AG20443 (cell line): ENCODE measurements at regions not wholly inside any gene's neighbourhood (a gene's known extent, or its start where the extent isn't known, plus 50 kb on each side); places are given as distances from the start of the nearest gene placed in this dataset.

Experiments used
- DNase-seq: peaks from one replicate; pipeline ENCODE4 v3.0.0; 2012; ENCODE audit warnings: low spot score, mixed read lengths

DNA sequence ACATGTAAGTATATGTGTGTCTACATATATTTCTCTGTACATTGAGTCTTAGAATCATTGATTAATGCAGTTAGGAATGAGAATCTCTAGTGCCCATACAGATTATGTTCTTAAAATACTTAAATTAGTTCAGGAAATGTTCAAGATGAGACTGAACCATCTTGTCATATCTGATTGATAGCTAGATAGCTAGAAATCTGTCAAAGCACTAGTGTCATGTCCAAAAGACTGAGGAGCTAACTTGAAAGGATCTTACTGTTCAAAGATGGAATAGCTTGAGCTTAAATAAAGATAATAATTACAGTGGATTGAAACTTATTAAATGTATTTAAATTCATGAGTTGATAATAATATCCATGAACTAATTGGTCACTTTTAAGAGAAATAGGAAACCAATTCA is 191.7 kb upstream of the TCF21 start:
- no peak for DNase-seq

GRCh38 chr6:133697666-133698065 is 191.2 kb upstream of the TCF21 start:
- peak; percentile 16 for DNase-seq

- DNase-seq, result no peak
These were observed 190.6 kb upstream of the TCF21 start for GRCh38 chr6:133698272-133698671.

DNA sequence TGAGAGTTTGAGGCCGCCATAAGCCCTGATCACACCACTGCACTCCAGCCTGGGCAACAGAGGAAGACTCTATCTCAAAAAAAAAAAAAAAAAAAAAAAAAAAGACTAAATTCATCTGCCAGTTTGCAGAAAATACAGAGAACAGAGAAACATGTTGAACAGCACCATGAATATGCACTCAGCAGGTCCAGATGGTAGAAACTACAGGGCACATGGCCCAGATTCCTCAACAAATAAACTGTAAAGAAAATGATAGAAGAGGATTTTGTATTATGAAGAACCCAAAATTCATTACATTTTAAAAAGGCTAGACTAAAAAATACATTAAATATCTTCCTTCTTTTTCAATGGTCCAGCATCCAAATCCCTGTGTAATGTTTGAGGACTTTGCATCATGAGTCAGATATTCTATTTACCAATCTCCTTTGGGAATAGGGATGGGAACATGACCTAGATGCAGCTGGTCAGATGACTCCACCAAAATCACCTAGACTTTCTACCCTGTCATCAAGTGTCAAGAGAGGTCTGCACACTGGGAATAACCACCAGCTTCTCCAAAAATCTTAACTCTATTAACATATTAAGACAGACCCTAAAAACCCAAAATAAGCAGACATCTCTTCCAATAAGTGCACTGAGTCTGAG is 189.1 kb upstream of the TCF21 start:
- DNase-seq, result no peak

DNA sequence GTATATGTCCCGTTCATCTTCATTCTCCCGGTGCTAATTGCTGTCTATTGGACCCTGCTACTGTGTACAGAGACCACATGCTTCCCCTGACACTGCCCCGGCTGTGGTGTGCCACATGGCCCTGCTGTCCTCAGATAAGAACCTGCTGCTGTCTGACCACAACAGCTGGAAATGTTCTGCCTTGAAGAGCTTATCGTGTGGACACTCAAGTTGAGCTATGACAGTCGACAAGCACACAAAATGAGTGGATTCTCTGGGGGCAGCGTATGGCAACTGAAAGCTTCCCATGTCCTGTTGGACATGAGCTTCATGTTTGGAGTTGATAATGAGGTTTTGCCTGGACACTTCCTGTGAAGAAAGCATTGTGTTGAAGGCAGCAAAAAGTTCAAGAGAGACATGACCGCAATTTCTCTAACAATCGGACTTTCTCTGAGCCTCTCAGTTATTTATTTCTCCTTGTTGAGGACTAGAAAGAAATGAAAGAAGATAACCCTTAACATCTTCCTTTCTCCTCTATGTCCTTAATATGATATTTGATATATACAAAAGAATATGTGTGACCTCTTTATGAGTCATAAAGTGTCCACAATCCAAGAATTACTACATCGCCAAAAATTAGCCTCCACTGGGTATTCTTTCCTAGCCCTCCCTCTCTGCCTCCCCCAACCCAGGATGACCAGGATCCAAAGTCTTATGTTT is 187.1 kb upstream of the TCF21 start:
- no peak for DNase-seq

DNA sequence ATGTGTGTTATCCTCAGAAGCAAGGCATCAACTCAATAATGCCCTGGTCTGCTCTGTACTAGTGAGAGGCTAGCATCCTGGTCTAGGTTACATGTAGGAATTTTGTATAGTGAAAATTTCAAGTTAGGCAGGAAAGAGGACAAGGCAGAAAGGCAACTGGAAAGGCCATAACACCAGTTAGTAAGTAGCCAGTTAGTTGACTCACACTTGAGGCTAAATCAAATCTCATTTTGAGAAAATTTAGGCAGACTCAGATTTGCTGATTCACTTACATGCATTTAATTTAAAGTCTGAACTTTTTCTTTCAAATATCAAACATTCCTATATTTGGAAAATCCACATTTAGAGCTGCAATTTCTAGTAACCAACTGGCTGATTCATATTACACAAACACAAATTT is 184.5 kb upstream of the TCF21 start:
- peak; percentile 18 for DNase-seq

- DNase-seq, result peak; percentile 54
These were observed 183.8 kb upstream of the TCF21 start for GRCh38 chr6:133705066-133705465.

GRCh38 chr6:133705731-133706130 is 183.2 kb upstream of the TCF21 start:
- no peak for DNase-seq

DNA sequence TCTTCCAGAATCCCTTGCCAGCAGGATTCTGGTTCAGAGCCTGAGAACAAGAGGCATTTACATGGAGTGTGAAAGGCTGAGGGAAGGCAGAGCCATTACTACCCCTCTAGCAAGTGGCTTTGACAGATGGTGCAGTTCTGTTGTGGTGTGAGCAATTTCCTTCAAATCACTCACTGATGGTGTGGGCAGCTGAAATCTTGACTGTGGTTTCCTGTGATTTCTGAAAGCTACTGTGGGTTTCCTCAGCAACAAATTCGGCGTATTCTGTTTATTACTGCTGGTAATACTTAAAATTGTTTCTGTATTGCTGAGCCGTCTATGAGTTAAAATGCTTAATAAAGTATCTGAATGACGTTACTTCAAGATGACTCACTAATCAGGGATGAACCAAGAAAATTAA is 181.5 kb upstream of the TCF21 start:
- DNase-seq, result peak; percentile 68

DNA sequence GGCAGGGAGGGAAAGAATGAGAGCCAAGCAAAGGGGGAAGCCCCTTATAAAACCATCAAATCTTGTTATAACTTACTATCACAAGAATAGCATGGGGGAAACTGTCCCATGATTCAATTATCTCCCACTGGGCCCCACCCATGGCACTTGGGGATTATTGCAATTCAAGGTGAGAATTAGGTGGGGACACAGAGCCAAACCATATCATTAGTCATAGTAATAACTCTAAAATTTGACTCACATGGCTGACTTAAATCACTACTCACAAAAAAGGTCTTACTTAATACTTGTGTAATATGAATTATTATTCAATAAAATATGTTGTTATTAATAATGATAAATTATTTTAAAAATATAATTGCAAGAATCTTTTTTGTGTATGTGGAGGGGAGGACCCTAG is 178.1 kb upstream of the TCF21 start:
- DNase-seq, result no peak

GRCh38 chr6:133715270-133715669 is 173.6 kb upstream of the TCF21 start:
- no peak for DNase-seq

DNA sequence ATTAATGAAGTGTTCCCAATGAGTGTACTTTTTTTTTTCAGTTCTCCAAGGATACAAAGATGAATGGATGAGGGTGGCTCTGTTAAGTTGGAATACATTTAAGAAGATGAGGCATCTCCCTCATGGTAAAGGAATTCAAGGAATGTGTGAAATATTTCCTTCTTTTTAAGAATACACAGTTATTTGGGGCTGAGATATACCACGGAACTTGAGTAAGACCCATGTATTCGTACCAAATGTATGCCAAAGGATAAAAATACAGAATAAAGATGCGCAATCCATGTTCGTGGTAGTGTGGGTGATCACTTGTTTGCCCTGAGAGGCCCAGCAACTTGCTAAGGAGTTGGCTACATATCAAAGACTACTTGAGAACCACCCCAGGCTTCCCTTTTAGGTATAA is 164.2 kb upstream of the TCF21 start:
- peak; percentile 32 for DNase-seq

DNA sequence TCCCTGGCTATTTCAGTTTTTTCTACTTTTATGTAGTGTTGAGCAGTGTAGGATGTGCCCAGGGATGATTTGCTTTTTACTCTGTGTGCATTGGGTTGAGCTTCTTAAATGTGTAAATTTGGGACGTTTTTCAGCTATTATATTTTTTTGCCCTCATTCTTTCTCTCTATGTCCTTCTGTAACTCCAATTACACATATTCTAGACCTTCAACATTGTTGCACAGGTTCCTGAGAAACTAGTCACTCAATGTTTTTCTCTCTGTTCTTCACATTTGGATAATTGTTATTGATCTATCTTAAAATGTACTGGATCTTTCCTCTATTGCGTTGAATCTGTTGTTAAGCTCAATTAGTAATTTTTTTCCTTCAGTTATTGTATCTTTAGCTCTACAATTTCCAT is 162.7 kb upstream of the TCF21 start:
- DNase-seq, result no peak

DNA sequence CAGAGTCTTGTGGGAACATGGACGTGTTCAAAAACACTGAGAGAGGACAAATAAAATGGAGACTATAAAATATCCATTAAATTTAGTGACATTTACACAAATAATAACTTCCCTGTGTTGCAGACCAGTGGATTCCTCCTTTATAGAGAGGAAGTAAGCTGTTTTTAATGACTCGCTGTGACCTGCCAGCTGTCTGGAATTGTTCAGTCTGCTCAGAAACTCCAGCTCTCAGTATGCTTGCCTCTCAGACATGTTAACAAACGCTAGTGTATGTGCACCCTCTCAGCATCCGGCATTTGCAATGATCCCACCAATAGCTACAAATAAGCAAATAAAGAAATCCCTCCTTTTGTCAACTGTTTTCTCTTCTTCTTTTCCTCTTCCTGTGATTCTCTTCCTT is 158.0 kb upstream of the TCF21 start:
- peak; percentile 16 for DNase-seq

DNA sequence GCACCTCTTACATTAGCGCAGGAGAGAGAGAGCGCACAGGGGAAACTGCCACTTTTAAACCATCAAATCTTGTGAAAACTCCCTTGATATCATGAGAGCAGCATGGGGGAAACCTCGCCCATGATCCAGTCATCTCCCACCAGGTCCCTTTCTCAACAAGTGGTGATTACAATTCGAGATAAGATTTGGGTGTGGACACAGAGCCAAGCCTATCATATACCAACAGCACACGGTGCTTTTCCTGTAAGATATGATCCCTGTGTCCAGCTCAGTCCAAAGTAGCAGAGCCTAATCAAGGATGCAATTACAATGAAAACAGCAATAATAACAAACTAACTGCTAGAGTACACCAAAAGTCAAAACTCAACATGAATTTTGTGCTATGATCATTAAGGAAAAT is 148.7 kb upstream of the TCF21 start:
- no peak for DNase-seq

DNA sequence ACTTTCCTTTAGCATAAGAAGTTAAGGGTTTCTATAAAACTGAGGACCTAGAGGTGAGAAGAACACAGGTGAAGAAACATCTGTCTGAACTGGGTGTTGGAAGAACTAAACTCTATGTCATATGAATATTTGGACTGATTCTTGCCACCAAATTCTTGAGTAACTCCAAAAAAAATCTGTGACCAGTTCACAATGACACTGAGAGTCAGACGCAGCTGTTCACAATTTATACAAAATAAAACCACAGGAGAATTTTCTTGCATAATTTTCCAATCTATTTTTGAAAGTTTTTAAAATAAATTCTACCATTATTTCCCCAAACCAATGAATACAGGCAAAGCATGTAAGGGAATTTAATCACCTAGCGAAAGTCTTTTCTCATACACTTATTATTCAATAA is 148.1 kb upstream of the TCF21 start:
- DNase-seq, result no peak

DNA sequence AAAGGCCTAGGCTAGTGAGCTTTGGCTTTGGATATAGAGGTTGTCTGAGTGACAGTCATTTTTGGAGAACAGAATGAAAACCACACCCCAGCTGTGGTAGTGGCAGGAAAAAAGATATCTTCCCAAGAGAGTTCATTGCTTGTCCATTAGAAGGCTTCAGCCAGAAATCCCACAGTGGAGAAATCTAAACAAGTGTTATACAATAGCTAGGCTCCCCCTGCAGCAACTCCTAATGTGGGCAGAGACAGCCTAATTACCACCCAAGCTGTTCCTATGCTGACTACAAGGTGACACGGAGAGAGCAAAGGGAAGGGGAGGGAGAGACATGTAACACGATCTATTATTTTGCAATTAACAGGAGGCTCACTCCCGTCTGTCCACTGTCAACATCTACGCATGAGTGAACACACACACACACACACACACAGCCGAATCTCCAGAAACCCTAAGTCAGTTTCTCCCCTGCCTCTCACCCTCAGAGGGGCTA is 147.5 kb upstream of the TCF21 start:
- DNase-seq, result peak; percentile 24

DNA sequence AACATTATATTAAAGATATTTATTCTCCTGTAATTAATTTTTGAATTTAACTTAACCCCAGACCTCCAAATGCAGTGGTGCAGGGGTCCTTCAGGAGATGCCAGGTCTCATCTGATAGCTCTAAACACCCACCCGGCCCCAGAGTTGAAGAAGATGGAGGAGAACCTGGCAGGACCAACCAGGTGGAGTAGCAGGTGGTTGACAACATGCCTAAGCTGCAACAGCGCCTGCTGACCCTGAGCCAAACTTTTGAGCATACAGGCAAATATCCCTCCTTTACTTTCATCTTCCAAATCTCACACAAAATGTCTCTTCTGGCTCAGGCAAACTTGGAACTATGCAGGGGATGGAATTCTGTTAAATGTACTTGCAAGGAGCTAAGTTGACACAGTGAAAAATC is 145.3 kb upstream of the TCF21 start:
- DNase-seq, result no peak

DNA sequence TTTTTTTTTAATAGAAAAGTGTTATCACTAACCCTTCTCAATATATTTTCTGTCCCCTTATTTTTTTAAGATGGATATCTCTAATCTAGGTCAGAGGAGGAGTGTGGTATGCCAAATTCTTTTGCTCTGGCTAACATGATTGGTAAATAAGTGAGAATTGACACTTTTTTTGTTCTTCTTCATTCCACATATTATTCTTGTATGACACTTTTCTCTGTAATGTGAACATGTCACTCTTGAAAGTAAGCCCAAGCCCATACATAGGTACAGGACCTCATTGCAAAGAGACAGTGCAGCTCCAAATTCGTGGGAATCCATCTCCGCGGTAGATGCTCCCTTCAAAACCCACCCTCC is 142.5 kb upstream of the TCF21 start:
- DNase-seq, result no peak

- peak; percentile 9 for DNase-seq
These were observed 140.3 kb upstream of the TCF21 start for GRCh38 chr6:133748628-133749027.

DNA sequence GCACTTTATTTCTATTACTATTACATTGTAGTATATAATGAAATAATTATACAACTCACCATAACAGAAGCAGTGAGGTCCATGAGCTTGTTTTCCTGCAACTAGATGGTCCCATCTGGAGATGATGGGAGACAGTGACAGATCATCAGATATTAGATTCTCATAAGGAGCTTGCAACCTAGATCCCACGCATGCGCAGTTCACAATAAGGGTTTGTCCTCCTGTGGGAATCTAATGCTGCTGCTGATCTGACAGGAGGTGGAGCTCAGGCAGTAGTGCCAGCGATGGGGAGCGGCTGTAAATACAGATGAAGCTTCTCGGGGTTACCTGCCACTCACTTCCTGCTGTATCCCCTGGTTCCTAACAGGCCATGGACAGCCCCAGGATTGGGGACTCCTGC is 139.5 kb upstream of the TCF21 start:
- DNase-seq, result no peak

DNA sequence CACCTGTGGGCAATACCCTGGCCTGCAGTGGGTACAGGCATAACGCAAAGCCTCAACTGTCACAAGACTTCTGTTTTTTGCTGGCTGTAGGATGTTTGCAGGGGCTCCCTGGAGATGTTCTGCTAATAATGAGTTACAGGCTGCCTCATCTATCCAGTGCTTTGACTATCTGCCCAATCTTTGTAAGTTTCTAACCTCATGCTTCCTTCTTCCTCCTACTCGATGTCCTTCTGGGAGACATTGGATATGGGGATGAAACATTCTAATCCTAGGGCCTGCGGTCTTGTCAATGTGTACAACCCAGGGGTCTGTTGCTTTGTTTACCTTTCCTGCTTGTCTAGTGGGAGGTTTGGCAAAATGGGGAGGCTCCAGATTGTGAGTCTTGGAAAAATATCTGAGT is 136.8 kb upstream of the TCF21 start:
- DNase-seq, result no peak

DNA sequence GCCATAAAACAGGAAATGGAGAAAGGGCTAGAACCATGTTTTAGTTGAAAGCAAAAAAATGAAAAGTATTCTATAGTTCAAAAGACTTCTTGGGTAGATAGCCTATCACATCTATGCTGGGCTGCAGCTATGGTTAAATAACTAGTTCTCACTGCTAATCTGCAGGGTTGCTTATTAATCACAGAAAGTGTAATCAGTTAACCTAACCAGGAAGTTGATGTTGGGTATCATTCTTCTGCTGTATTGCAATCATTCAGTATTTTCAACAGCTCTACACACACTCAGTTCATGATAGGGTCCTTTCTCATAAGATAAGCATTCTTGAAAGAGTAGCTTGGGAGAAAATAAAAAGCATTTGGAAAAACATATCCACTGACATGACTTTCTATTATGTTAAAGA is 135.2 kb upstream of the TCF21 start:
- no peak for DNase-seq

GRCh38 chr6:133754298-133754697 is 134.6 kb upstream of the TCF21 start:
- DNase-seq, result no peak
